ENCODE measurements at regions not wholly inside any gene's neighbourhood (a gene's known extent, or its start where the extent isn't known, plus 50 kb on each side); places are given as distances from the start of the nearest gene placed in this dataset.
A peak's percentile ranks its signal among the peaks of the same experiment; 100 is the strongest.

- DNase-seq: no peak
- ATAC-seq (ENCODE audit: low read depth in 2 of 2): no peak
- H3K4me1 ChIP-seq (ENCODE audit: control insufficient read depth, insufficient read depth, low read length, poor library complexity, severe bottlenecking): no peaks in the 10 kb centered on the region
- H3K4me1 Mint-ChIP-seq: no peaks in the 10 kb centered on the region
- no peaks in the 10 kb centered on the region for H3K27me3 Mint-ChIP-seq
- no peak overlapping the region for H3K4me3 Mint-ChIP-seq
- H3K27ac ChIP-seq (ENCODE audit: insufficient read depth, low read length, poor library complexity, severe bottlenecking): no peak overlapping the region
- H3K27me3 ChIP-seq (ENCODE audit: control insufficient read depth, insufficient read depth, low read length): no peaks in the 10 kb centered on the region
- no peak overlapping the region for H3K27ac Mint-ChIP-seq
- H3K36me3 Mint-ChIP-seq: no peaks in the 10 kb centered on the region
- no peak overlapping the region for H3K4me3 ChIP-seq (ENCODE audit: low read depth, low read length)
- no peaks in the 10 kb centered on the region for H3K36me3 ChIP-seq (ENCODE audit: control insufficient read depth, insufficient read depth, low read length)
- no peaks in the 10 kb centered on the region for H3K9me3 ChIP-seq (ENCODE audit: control insufficient read depth in 2 of 2, low read length in 2 of 2)
- peaks cover 0 to 14% (median 6%) of the 10 kb centered on the region in 7 donors for H3K9me3 Mint-ChIP-seq
Observed at GRCh38 chr10:36089790-36090440, 447.8 kb upstream of the FZD8 start.

- Histone ChIP-seq H3K9me3 (ENCODE audit: control insufficient read depth in 2 of 2, low read length in 2 of 2) (no peaks in the 10 kb centered on the region), H3K4me1 (ENCODE audit: control insufficient read depth, insufficient read depth, low read length, poor library complexity, severe bottlenecking) (no peaks in the 10 kb centered on the region), H3K36me3 (ENCODE audit: control insufficient read depth, insufficient read depth, low read length) (no peaks in the 10 kb centered on the region), H3K4me3 (ENCODE audit: low read depth, low read length) (no peak overlapping the region), H3K27ac (ENCODE audit: insufficient read depth, low read length, poor library complexity, severe bottlenecking) (no peak overlapping the region), H3K27me3 (ENCODE audit: control insufficient read depth, insufficient read depth, low read length) (no peaks in the 10 kb centered on the region)
- no peaks in the 10 kb centered on the region for H3K27me3 Mint-ChIP-seq
- H3K9me3 Mint-ChIP-seq: peaks cover 0 to 9% (median 6%) of the 10 kb centered on the region in 7 donors
- no peaks in the 10 kb centered on the region for H3K4me1 Mint-ChIP-seq
- peak overlapping the region in 1 of 3 donors; percentile 43 for H3K27ac Mint-ChIP-seq
- no peak overlapping the region for H3K4me3 Mint-ChIP-seq
- DNase-seq (no peak), ATAC-seq (ENCODE audit: low read depth in 2 of 2) (no peak)
- no peaks in the 10 kb centered on the region for H3K36me3 Mint-ChIP-seq
Observed at GRCh38 chr10:36087006-36088005, 445.2 kb upstream of the FZD8 start.

GRCh38 chr10:36075196-36075595 is 433.1 kb upstream of the FZD8 start:
- H3K27ac Mint-ChIP-seq: no peak overlapping the region
- no peak overlapping the region for H3K4me3 ChIP-seq (ENCODE audit: low read depth, low read length)
- H3K27ac ChIP-seq (ENCODE audit: insufficient read depth, low read length, poor library complexity, severe bottlenecking): no peak overlapping the region
- H3K27me3 Mint-ChIP-seq: no peaks in the 10 kb centered on the region
- H3K9me3 ChIP-seq (ENCODE audit: control insufficient read depth in 2 of 2, low read length in 2 of 2): no peaks in the 10 kb centered on the region
- H3K9me3 Mint-ChIP-seq: peaks cover 0 to 10% (median 5%) of the 10 kb centered on the region in 7 donors
- H3K27me3 ChIP-seq (ENCODE audit: control insufficient read depth, insufficient read depth, low read length): no peaks in the 10 kb centered on the region
- H3K36me3 Mint-ChIP-seq: no peaks in the 10 kb centered on the region
- H3K4me3 Mint-ChIP-seq: no peak overlapping the region
- H3K36me3 ChIP-seq (ENCODE audit: control insufficient read depth, insufficient read depth, low read length): no peaks in the 10 kb centered on the region
- no peaks in the 10 kb centered on the region for H3K4me1 ChIP-seq (ENCODE audit: control insufficient read depth, insufficient read depth, low read length, poor library complexity, severe bottlenecking)
- ATAC-seq (ENCODE audit: low read depth in 2 of 2) (no peak), DNase-seq (no peak)
- H3K4me1 Mint-ChIP-seq: no peaks in the 10 kb centered on the region

- no peak for DNase-seq
- Mint-ChIP-seq H3K9me3 (peaks cover 0 to 10% (median 5%) of the 10 kb centered on the region in 7 donors), H3K27me3 (no peaks in the 10 kb centered on the region), H3K4me1 (no peaks in the 10 kb centered on the region), H3K4me3 (no peak overlapping the region), H3K27ac (no peak overlapping the region), H3K36me3 (no peaks in the 10 kb centered on the region)
- peaks cover 0 to 2% of the 10 kb centered on the region in 2 experiments for H3K9me3 ChIP-seq (ENCODE audit: control insufficient read depth in 2 of 2, low read length in 2 of 2)
- no peaks in the 10 kb centered on the region for H3K4me1 ChIP-seq (ENCODE audit: control insufficient read depth, insufficient read depth, low read length, poor library complexity, severe bottlenecking)
- no peaks in the 10 kb centered on the region for H3K27me3 ChIP-seq (ENCODE audit: control insufficient read depth, insufficient read depth, low read length)
- no peak for ATAC-seq (ENCODE audit: low read depth in 2 of 2)
- H3K4me3 ChIP-seq (ENCODE audit: low read depth, low read length): no peak overlapping the region
- no peaks in the 10 kb centered on the region for H3K36me3 ChIP-seq (ENCODE audit: control insufficient read depth, insufficient read depth, low read length)
- H3K27ac ChIP-seq (ENCODE audit: insufficient read depth, low read length, poor library complexity, severe bottlenecking): no peak overlapping the region
Observed at GRCh38 chr10:36073796-36074345, 431.8 kb upstream of the FZD8 start.

- H3K4me1 Mint-ChIP-seq: no peaks in the 10 kb centered on the region
- Histone ChIP-seq H3K9me3 (ENCODE audit: control insufficient read depth in 2 of 2, low read length in 2 of 2) (peaks cover 0 to 26% of the 10 kb centered on the region in 2 experiments), H3K4me3 (ENCODE audit: low read depth, low read length) (no peak overlapping the region), H3K27ac (ENCODE audit: insufficient read depth, low read length, poor library complexity, severe bottlenecking) (no peak overlapping the region), H3K4me1 (ENCODE audit: control insufficient read depth, insufficient read depth, low read length, poor library complexity, severe bottlenecking) (no peaks in the 10 kb centered on the region), H3K27me3 (ENCODE audit: control insufficient read depth, insufficient read depth, low read length) (no peaks in the 10 kb centered on the region), H3K36me3 (ENCODE audit: control insufficient read depth, insufficient read depth, low read length) (no peaks in the 10 kb centered on the region)
- H3K9me3 Mint-ChIP-seq: peaks cover 0 to 10% (median 3%) of the 10 kb centered on the region in 7 donors
- H3K36me3 Mint-ChIP-seq: no peaks in the 10 kb centered on the region
- no peak overlapping the region for H3K4me3 Mint-ChIP-seq
- DNase-seq (no peak), ATAC-seq (ENCODE audit: low read depth in 2 of 2) (no peak)
- H3K27me3 Mint-ChIP-seq: no peaks in the 10 kb centered on the region
- no peak overlapping the region for H3K27ac Mint-ChIP-seq
Observed at GRCh38 chr10:36068542-36068941, 426.4 kb upstream of the FZD8 start.

- ATAC-seq (ENCODE audit: low read depth in 2 of 2): no peak
- no peaks in the 10 kb centered on the region for H3K27me3 ChIP-seq (ENCODE audit: control insufficient read depth, insufficient read depth, low read length)
Observed at GRCh38 chr10:36067748-36068147, 425.7 kb upstream of the FZD8 start.

GRCh38 chr10:36066850-36067249 is 424.8 kb upstream of the FZD8 start:
- ATAC-seq (ENCODE audit: low read depth in 2 of 2) (no peak), DNase-seq (no peak)
- H3K36me3 ChIP-seq (ENCODE audit: control insufficient read depth, insufficient read depth, low read length): no peaks in the 10 kb centered on the region
- Mint-ChIP-seq H3K4me1 (no peaks in the 10 kb centered on the region), H3K27me3 (no peaks in the 10 kb centered on the region), H3K36me3 (no peaks in the 10 kb centered on the region), H3K9me3 (peaks cover 0 to 11% (median 5%) of the 10 kb centered on the region in 7 donors), H3K4me3 (no peak overlapping the region), H3K27ac (no peak overlapping the region)
- no peak overlapping the region for H3K27ac ChIP-seq (ENCODE audit: insufficient read depth, low read length, poor library complexity, severe bottlenecking)
- H3K9me3 ChIP-seq (ENCODE audit: control insufficient read depth in 2 of 2, low read length in 2 of 2): peaks cover 0 to 26% of the 10 kb centered on the region in 2 experiments
- H3K4me1 ChIP-seq (ENCODE audit: control insufficient read depth, insufficient read depth, low read length, poor library complexity, severe bottlenecking): no peaks in the 10 kb centered on the region
- no peak overlapping the region for H3K4me3 ChIP-seq (ENCODE audit: low read depth, low read length)
- H3K27me3 ChIP-seq (ENCODE audit: control insufficient read depth, insufficient read depth, low read length): no peaks in the 10 kb centered on the region

More at GRCh38 chr10:36067748-36068147, 425.7 kb upstream of the FZD8 start:
- Mint-ChIP-seq H3K4me3 (no peak overlapping the region), H3K4me1 (no peaks in the 10 kb centered on the region), H3K36me3 (no peaks in the 10 kb centered on the region), H3K27ac (no peak overlapping the region), H3K9me3 (peaks cover 0 to 10% (median 4%) of the 10 kb centered on the region in 7 donors), H3K27me3 (no peaks in the 10 kb centered on the region)
- Histone ChIP-seq H3K4me1 (ENCODE audit: control insufficient read depth, insufficient read depth, low read length, poor library complexity, severe bottlenecking) (no peaks in the 10 kb centered on the region), H3K4me3 (ENCODE audit: low read depth, low read length) (no peak overlapping the region), H3K9me3 (ENCODE audit: control insufficient read depth in 2 of 2, low read length in 2 of 2) (peaks cover 0 to 26% of the 10 kb centered on the region in 2 experiments), H3K36me3 (ENCODE audit: control insufficient read depth, insufficient read depth, low read length) (no peaks in the 10 kb centered on the region), H3K27ac (ENCODE audit: insufficient read depth, low read length, poor library complexity, severe bottlenecking) (no peak overlapping the region)
- DNase-seq: no peak
